ENCODE measurements at regions not wholly inside any gene's neighbourhood (a gene's known extent, or its start where the extent isn't known, plus 50 kb on each side); places are given as distances from the start of the nearest gene placed in this dataset.

GRCh38 chr2:8369522-8369921 lies 312.3 kb upstream of the ID2 start:
- Histone ChIP-seq H3K9me3 (no peaks in the 10 kb centered on the region), H3K27me3 (no peaks in the 10 kb centered on the region), H3K36me3 (no peaks in the 10 kb centered on the region), H3K4me1 (no peaks in the 10 kb centered on the region), H3K4me3 (no peak overlapping the region), H3K27ac (no peak overlapping the region)
- no peak for TF ChIP-seq POLR2AphosphoS5 (IDR thresholded peaks at IDR 0.05)
- no peak for TF ChIP-seq POLR2A (IDR thresholded peaks at IDR 0.05)
- TF ChIP-seq CTCF (IDR thresholded peaks at IDR 0.05): no peak
- no peak for TF ChIP-seq EP300 (IDR thresholded peaks at IDR 0.05)
- WGBS, 2 donors: 92 to 97% methylated on average over 8 of the region's 8 CpGs
- no peak for DNase-seq
- intact Hi-C loops (cut with DNase I): no loop called here

GRCh38 chr2:8370258-8370802 lies 311.5 kb upstream of the ID2 start:
- Histone ChIP-seq H3K4me3 (no peak overlapping the region), H3K27me3 (no peaks in the 10 kb centered on the region), H3K27ac (no peak overlapping the region), H3K4me1 (no peaks in the 10 kb centered on the region), H3K9me3 (no peaks in the 10 kb centered on the region), H3K36me3 (no peaks in the 10 kb centered on the region)
- no peak for DNase-seq
- no peak for TF ChIP-seq EP300 (IDR thresholded peaks at IDR 0.05)
- TF ChIP-seq POLR2A (IDR thresholded peaks at IDR 0.05): no peak
- no peak for TF ChIP-seq CTCF (IDR thresholded peaks at IDR 0.05)
- TF ChIP-seq POLR2AphosphoS5 (IDR thresholded peaks at IDR 0.05): no peak
- 35 to 47% methylated on average over 2 of the region's 2 CpGs for WGBS, 2 donors
- intact Hi-C loops (cut with DNase I): no loop called here

- H3K27me3 ChIP-seq: no peaks in the 10 kb centered on the region
- DNase-seq: no peak
- intact Hi-C loops (cut with DNase I): no loop called here
- H3K27ac ChIP-seq: no peak overlapping the region
- H3K36me3 ChIP-seq: no peaks in the 10 kb centered on the region
- no peak for TF ChIP-seq POLR2A (IDR thresholded peaks at IDR 0.05)
- TF ChIP-seq CTCF (IDR thresholded peaks at IDR 0.05): no peak
- TF ChIP-seq POLR2AphosphoS5 (IDR thresholded peaks at IDR 0.05): no peak
- no peak for TF ChIP-seq EP300 (IDR thresholded peaks at IDR 0.05)
- no peak overlapping the region for H3K4me3 ChIP-seq
- H3K4me1 ChIP-seq: no peaks in the 10 kb centered on the region
- 39 to 71% methylated on average over 4 of the region's 4 CpGs for WGBS, 2 donors
- H3K9me3 ChIP-seq: no peaks in the 10 kb centered on the region
Measured at GRCh38 chr2:8371653-8372052, 310.2 kb upstream of the ID2 start.

- Histone ChIP-seq H3K36me3 (no peaks in the 10 kb centered on the region), H3K9me3 (no peaks in the 10 kb centered on the region), H3K4me1 (no peaks in the 10 kb centered on the region), H3K27ac (no peak overlapping the region), H3K4me3 (no peak overlapping the region), H3K27me3 (no peaks in the 10 kb centered on the region)
- no peak for DNase-seq
- WGBS, 2 donors: 96 to 97% methylated on average over 9 of the region's 9 CpGs
- intact Hi-C loops (cut with DNase I): no loop called here
- TF ChIP-seq POLR2AphosphoS5 (IDR thresholded peaks at IDR 0.05): no peak
- TF ChIP-seq CTCF (IDR thresholded peaks at IDR 0.05): no peak
- TF ChIP-seq EP300 (IDR thresholded peaks at IDR 0.05): no peak
- TF ChIP-seq POLR2A (IDR thresholded peaks at IDR 0.05): no peak
Measured at GRCh38 chr2:8374782-8375181, 307.1 kb upstream of the ID2 start.
